GM21423 (cell line): ENCODE measurements at regions not wholly inside any gene's neighbourhood (a gene's known extent, or its start where the extent isn't known, plus 50 kb on each side); places are given as distances from the start of the nearest gene placed in this dataset.

Experiments
- ATAC-seq: cut with Tn5 transposase; IDR thresholded peaks from one replicate; pipeline ENCODE4 v1.9.1; 2021; ENCODE audit warnings: mild to moderate bottlenecking, moderate library complexity; ENCODE audit not compliant: unreplicated experiment

GRCh38 chr13:73721571-73721970 is 412.6 kb downstream of the KLF12 start:
- no peak for ATAC-seq

GRCh38 chr13:73720216-73720840 is 413.9 kb downstream of the KLF12 start:
- no peak for ATAC-seq

GRCh38 chr13:73718246-73718645 is 416.0 kb downstream of the KLF12 start:
- no peak for ATAC-seq

GRCh38 chr13:73717632-73718031 is 416.6 kb downstream of the KLF12 start:
- ATAC-seq: no peak

GRCh38 chr13:73715911-73716510 is 418.2 kb downstream of the KLF12 start:
- ATAC-seq: peak; percentile 60

- peak; percentile 79 for ATAC-seq
Measured at GRCh38 chr13:73715114-73715910, 418.9 kb downstream of the KLF12 start.

- ATAC-seq: no peak
Measured at GRCh38 chr13:73714522-73714921, 419.7 kb downstream of the KLF12 start.

GRCh38 chr13:73708393-73708985 is 425.7 kb downstream of the KLF12 start:
- peak; percentile 92 for ATAC-seq

- ATAC-seq: no peak
Measured at GRCh38 chr13:73704587-73704986, 429.6 kb downstream of the KLF12 start.

- ATAC-seq: no peak
Measured at GRCh38 chr13:73703606-73704005, 430.6 kb downstream of the KLF12 start.

GRCh38 chr13:73702419-73703071 is 431.7 kb downstream of the KLF12 start:
- ATAC-seq: peak; percentile 79

GRCh38 chr13:73701160-73701559 is 433.0 kb downstream of the KLF12 start:
- ATAC-seq: no peak

GRCh38 chr13:73698859-73699258 is 435.3 kb downstream of the KLF12 start:
- ATAC-seq: no peak

- ATAC-seq: no peak
Measured at GRCh38 chr13:73697166-73697565, 437.0 kb downstream of the KLF12 start.

GRCh38 chr13:73696713-73697112 is 437.5 kb downstream of the KLF12 start:
- no peak for ATAC-seq

GRCh38 chr13:73696271-73696670 is 437.9 kb downstream of the KLF12 start:
- no peak for ATAC-seq

GRCh38 chr13:73695325-73695724 is 438.9 kb downstream of the KLF12 start:
- no peak for ATAC-seq

GRCh38 chr13:73693215-73693614 is 441.0 kb downstream of the KLF12 start:
- ATAC-seq: no peak

GRCh38 chr13:73691891-73692290 is 442.3 kb downstream of the KLF12 start:
- ATAC-seq: no peak

GRCh38 chr13:73687929-73688328 is 446.3 kb downstream of the KLF12 start:
- no peak for ATAC-seq

GRCh38 chr13:73687087-73687486 is 447.1 kb downstream of the KLF12 start:
- ATAC-seq: no peak
